NOMO-1 treated with DMSO at 0.1 percent for 48 hours (cell line): ENCODE measurements at regions not wholly inside any gene's neighbourhood (a gene's known extent, or its start where the extent isn't known, plus 50 kb on each side); places are given as distances from the start of the nearest gene placed in this dataset.
"Not testable (repeated sequence)": the region's sequence is repeated elsewhere in the genome, so short reads cannot be mapped to it uniquely, and the experiment has no call there.

Experiments
- DNase-seq: peaks from one replicate; lab custom pipeline; 2025; ENCODE audit not compliant: unreplicated experiment; lab: John Stamatoyannopoulos, UW

- DNase-seq, result no peak
Measured at GRCh38 chr1:214715126-214715525, 112.1 kb downstream of the CENPF start.

- DNase-seq, result no peak
Measured at GRCh38 chr1:214717351-214717750, 114.4 kb downstream of the CENPF start.

GRCh38 chr1:214718724-214719123, 115.7 kb downstream of the CENPF start:
- DNase-seq, result no peak

- no peak for DNase-seq
Measured at GRCh38 chr1:214719207-214719606, 116.2 kb downstream of the CENPF start.

GRCh38 chr1:214720561-214720960, 117.6 kb downstream of the CENPF start:
- no peak for DNase-seq

GRCh38 chr1:214727274-214727673, 124.3 kb downstream of the CENPF start:
- no peak for DNase-seq

- no peak for DNase-seq
Measured at GRCh38 chr1:214739621-214740238, 136.7 kb downstream of the CENPF start.

GRCh38 chr1:214740471-214740870, 137.5 kb downstream of the CENPF start:
- DNase-seq, result no peak

GRCh38 chr1:214747050-214747635, 144.1 kb downstream of the CENPF start:
- no peak for DNase-seq

- no peak for DNase-seq
Measured at GRCh38 chr1:214753236-214753852, 150.3 kb downstream of the CENPF start.

GRCh38 chr1:214761030-214761429, 158.0 kb downstream of the CENPF start:
- DNase-seq, result no peak

GRCh38 chr1:214762902-214763301, 159.9 kb downstream of the CENPF start:
- DNase-seq, result no peak

GRCh38 chr1:214764502-214764901, 161.5 kb downstream of the CENPF start:
- no peak for DNase-seq

GRCh38 chr1:214767221-214767620, 164.2 kb downstream of the CENPF start:
- DNase-seq, result no peak

GRCh38 chr1:214769666-214770065, 166.7 kb downstream of the CENPF start:
- not testable (repeated sequence) for DNase-seq

GRCh38 chr1:214777364-214777763, 174.4 kb downstream of the CENPF start:
- DNase-seq, result no peak

- no peak for DNase-seq
Measured at GRCh38 chr1:214791961-214792360, 189.0 kb downstream of the CENPF start.

GRCh38 chr1:214792527-214793186, 189.7 kb downstream of the CENPF start:
- no peak for DNase-seq

GRCh38 chr1:214793708-214794107, 190.7 kb downstream of the CENPF start:
- no peak for DNase-seq

GRCh38 chr1:214801191-214801590, 198.2 kb downstream of the CENPF start:
- DNase-seq, result no peak

GRCh38 chr1:214808845-214809460, 206.0 kb downstream of the CENPF start:
- no peak for DNase-seq

- no peak for DNase-seq
Measured at GRCh38 chr1:214816603-214817002, 213.6 kb downstream of the CENPF start.
